IPS-18a (cell line): ENCODE measurements at regions not wholly inside any gene's neighbourhood (a gene's known extent, or its start where the extent isn't known, plus 50 kb on each side); places are given as distances from the start of the nearest gene placed in this dataset.
"Not testable (repeated sequence)": the region's sequence is repeated elsewhere in the genome, so short reads cannot be mapped to it uniquely, and the experiment has no call there.

Experiments used
- H3K27ac ChIP-seq: one replicate; pipeline ENCODE4 v1.5.1; 2013; ENCODE audit warnings: low read length
- H3K27me3 ChIP-seq: one replicate; pipeline ENCODE4 v1.6.1; 2013; ENCODE audit warnings: mild to moderate bottlenecking, low read length; ENCODE audit not compliant: control insufficient read depth, insufficient read depth
- H3K36me3 ChIP-seq: one replicate; pipeline ENCODE4 v1.6.1; 2013; ENCODE audit warnings: low read depth, low read length; ENCODE audit not compliant: control insufficient read depth
- H3K4me1 ChIP-seq: one replicate; pipeline ENCODE4 v1.6.1; 2013; ENCODE audit warnings: low read depth, low read length; ENCODE audit not compliant: control insufficient read depth
- H3K4me3 ChIP-seq: one replicate; pipeline ENCODE4 v1.5.1; 2013; ENCODE audit warnings: low read length
- H3K9ac ChIP-seq: one replicate; pipeline ENCODE4 v1.6.1; 2013; ENCODE audit warnings: mild to moderate bottlenecking, low read length, moderate library complexity
- H3K9me3 ChIP-seq: one replicate; pipeline ENCODE4 v1.6.1; 2013; ENCODE audit warnings: low read depth, low read length; ENCODE audit not compliant: control insufficient read depth

GRCh38 chr3:144501467-144501866 lies 529.8 kb downstream of the DIPK2A start:
- Histone ChIP-seq H3K9ac (no peak overlapping the region), H3K4me3 (no peak overlapping the region), H3K36me3 (no peaks in the 10 kb centered on the region), H3K27me3 (no peaks in the 10 kb centered on the region), H3K27ac (no peak overlapping the region), H3K4me1 (peaks cover 11% of the 10 kb centered on the region), H3K9me3 (no peaks in the 10 kb centered on the region)

DNA sequence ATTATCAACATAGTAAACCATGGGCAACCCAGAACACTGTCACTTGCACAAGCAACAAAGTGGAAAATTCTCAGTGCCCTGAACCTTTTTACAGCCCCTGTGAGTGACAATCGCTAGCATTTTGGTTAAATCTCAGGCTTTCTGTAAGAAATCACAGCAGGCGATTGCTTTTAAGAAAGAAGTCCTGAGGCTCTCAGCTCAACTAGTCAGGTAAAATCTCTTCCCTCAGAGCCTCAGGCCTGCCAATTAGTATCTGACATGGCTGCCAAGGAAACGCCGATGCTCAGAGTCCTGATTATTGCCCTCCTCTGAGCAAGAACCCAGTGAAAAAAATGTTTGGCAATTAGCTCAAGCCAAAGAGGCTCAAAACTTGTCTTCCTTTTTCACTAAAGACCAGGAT lies 530.8 kb downstream of the DIPK2A start:
- no peak overlapping the region for H3K27ac ChIP-seq
- no peak overlapping the region for H3K9ac ChIP-seq
- no peaks in the 10 kb centered on the region for H3K36me3 ChIP-seq
- no peaks in the 10 kb centered on the region for H3K9me3 ChIP-seq
- no peaks in the 10 kb centered on the region for H3K27me3 ChIP-seq
- H3K4me3 ChIP-seq = no peak overlapping the region
- peaks cover 11% of the 10 kb centered on the region for H3K4me1 ChIP-seq

DNA sequence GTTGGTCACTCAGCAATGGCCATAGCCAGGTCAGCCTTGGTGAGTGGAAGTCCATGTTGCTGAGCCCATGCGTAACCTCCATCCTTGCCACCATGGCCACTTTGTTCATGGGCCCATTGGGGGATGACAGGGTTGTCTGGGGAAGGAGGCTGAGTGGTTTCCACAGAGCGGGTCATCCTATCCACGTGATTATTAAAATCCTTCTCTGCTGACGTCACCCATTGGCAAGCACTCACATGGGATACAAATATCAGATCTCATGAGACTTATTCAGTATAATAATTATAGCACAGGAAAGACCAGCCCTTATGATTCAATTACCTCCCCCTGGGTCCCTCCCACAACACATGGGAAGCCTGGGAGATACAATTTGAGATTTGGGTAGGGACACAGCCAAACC lies 534.8 kb downstream of the DIPK2A start:
- H3K9me3 ChIP-seq, H3K9ac ChIP-seq, H3K27me3 ChIP-seq, H3K36me3 ChIP-seq, H3K4me3 ChIP-seq, H3K27ac ChIP-seq: not testable (repeated sequence)
- peaks cover 11% of the 10 kb centered on the region for H3K4me1 ChIP-seq

DNA sequence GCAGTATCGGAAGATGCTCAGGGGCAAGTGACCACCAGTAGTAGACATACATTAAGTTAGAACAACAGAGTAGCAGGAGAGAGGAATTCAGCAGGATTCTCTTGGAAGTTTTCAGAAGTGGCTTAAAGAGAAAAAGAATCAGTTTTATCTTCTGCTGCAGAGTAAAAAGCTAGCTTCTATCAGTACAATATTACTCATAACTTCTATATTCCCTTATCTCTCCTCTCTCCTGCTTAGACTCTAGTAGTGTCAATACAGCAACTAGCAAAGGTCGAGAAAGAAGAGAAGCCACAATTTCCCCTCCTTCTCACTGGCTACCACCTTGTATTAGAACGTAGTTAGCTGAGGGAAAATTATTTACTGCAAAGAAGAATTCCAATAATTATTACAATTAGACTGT lies 539.7 kb downstream of the DIPK2A start:
- no peaks in the 10 kb centered on the region for H3K36me3 ChIP-seq
- H3K9me3 ChIP-seq = no peaks in the 10 kb centered on the region
- no peak overlapping the region for H3K9ac ChIP-seq
- H3K27me3 ChIP-seq = no peaks in the 10 kb centered on the region
- no peak overlapping the region for H3K27ac ChIP-seq
- no peak overlapping the region for H3K4me3 ChIP-seq
- H3K4me1 ChIP-seq = no peaks in the 10 kb centered on the region

DNA sequence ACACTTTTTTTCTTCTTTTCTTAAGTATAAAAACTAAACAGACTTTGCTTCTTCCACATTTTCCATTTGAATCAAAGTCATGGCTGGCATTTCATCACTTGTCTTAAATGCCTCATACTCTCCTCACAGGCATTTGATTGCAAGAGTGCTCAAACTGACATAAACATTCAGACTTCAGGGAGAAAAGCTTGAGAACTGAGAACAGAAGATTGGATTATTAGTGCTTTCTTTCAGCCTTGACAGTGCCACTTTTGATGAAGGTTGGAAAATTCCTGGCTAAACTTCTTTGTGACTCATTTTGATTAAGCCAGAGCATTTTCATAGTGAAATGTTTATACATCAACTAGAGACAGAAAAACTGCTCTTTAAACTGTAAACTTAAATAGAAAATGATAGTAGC lies 544.4 kb downstream of the DIPK2A start:
- Histone ChIP-seq H3K27me3 (no peaks in the 10 kb centered on the region), H3K4me3 (no peak overlapping the region), H3K4me1 (no peaks in the 10 kb centered on the region), H3K36me3 (no peaks in the 10 kb centered on the region), H3K9ac (no peak overlapping the region), H3K9me3 (no peaks in the 10 kb centered on the region), H3K27ac (no peak overlapping the region)

GRCh38 chr3:144516589-144516988 lies 545.0 kb downstream of the DIPK2A start:
- Histone ChIP-seq H3K4me1 (no peaks in the 10 kb centered on the region), H3K9ac (no peak overlapping the region), H3K27me3 (no peaks in the 10 kb centered on the region), H3K9me3 (no peaks in the 10 kb centered on the region), H3K4me3 (no peak overlapping the region), H3K36me3 (no peaks in the 10 kb centered on the region), H3K27ac (no peak overlapping the region)

DNA sequence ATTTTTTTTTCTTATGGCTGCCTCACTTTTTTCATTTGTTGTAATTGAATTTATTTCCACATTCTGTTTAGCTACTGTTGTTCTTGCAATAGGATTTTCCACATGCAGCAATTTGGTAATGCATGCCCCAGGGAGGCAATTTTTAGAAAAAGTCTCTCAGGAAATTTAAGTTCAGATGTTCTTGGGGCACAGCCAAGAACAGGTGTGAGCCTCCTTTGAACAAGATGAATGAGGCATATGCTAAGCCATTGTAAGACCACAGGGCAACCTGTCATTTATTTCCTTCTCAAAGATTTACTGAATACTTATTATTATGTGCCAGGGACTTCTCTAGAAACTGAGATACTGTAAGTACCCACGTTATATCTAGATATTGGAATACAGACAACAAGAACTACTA lies 549.5 kb downstream of the DIPK2A start:
- Histone ChIP-seq H3K27ac (no peak overlapping the region), H3K4me3 (no peak overlapping the region), H3K4me1 (peaks cover 8% of the 10 kb centered on the region), H3K36me3 (no peaks in the 10 kb centered on the region), H3K9ac (no peak overlapping the region), H3K27me3 (no peaks in the 10 kb centered on the region), H3K9me3 (no peaks in the 10 kb centered on the region)

GRCh38 chr3:144522456-144522855 lies 550.8 kb downstream of the DIPK2A start:
- no peak overlapping the region for H3K9ac ChIP-seq
- H3K4me3 ChIP-seq = no peak overlapping the region
- no peaks in the 10 kb centered on the region for H3K36me3 ChIP-seq
- no peak overlapping the region for H3K27ac ChIP-seq
- H3K4me1 ChIP-seq = peaks cover 8% of the 10 kb centered on the region
- H3K9me3 ChIP-seq = no peaks in the 10 kb centered on the region
- H3K27me3 ChIP-seq = no peaks in the 10 kb centered on the region

DNA sequence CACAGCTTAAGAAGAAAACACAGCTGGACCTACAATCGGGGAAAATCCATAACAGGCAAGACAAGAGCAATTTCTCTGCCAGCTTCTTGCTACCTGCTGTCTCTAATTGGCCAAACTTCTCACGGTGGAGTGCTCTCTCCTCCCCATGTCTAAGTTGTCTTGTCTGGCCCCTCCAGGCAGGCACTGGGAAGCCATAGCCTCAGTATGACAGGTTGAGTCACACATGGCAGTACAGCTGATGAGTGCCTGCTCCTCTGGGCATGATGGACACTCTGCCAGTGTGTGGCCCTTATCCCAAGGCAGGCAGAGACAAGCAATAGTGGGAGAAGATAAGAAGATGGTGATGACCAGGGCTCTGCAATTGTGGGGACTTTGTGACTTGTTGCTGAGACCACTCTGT lies 551.8 kb downstream of the DIPK2A start:
- Histone ChIP-seq H3K27me3 (no peaks in the 10 kb centered on the region), H3K9ac (no peak overlapping the region)

GRCh38 chr3:144524531-144524930 lies 552.9 kb downstream of the DIPK2A start:
- Histone ChIP-seq H3K27me3 (no peaks in the 10 kb centered on the region), H3K4me3 (no peak overlapping the region), H3K36me3 (no peaks in the 10 kb centered on the region), H3K9ac (no peak overlapping the region), H3K9me3 (no peaks in the 10 kb centered on the region), H3K27ac (no peak overlapping the region), H3K4me1 (peaks cover 8% of the 10 kb centered on the region)

More for the DNA sequence above, 551.8 kb downstream of the DIPK2A start:
- H3K9me3 ChIP-seq = no peaks in the 10 kb centered on the region
- H3K4me3 ChIP-seq = no peak overlapping the region
- H3K4me1 ChIP-seq = peaks cover 8% of the 10 kb centered on the region
- H3K27ac ChIP-seq = no peak overlapping the region
- no peaks in the 10 kb centered on the region for H3K36me3 ChIP-seq

GRCh38 chr3:144529566-144529965 lies 557.9 kb downstream of the DIPK2A start:
- no peaks in the 10 kb centered on the region for H3K36me3 ChIP-seq
- no peak overlapping the region for H3K27ac ChIP-seq
- no peaks in the 10 kb centered on the region for H3K9me3 ChIP-seq
- no peak overlapping the region for H3K4me3 ChIP-seq
- no peak overlapping the region for H3K9ac ChIP-seq
- no peaks in the 10 kb centered on the region for H3K4me1 ChIP-seq
- no peaks in the 10 kb centered on the region for H3K27me3 ChIP-seq

DNA sequence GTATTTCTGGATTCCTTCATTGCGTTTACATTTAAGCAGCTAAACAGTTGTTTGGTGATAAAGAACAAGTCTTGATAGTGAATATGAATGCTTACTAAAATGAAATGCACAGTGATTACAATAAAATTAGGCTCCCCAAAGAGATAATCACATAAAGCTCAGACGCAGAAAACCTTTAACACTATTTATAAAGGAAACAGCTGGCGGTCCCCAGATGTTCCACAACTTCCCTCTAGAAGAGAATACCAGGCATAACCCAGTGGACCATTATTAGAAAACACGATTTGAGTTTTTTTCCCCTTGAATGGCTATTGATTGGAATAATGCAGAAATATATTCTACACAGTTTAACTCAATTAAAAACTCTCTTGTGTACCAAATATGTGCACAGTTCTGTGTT lies 573.2 kb downstream of the DIPK2A start:
- no peaks in the 10 kb centered on the region for H3K27me3 ChIP-seq
- H3K4me1 ChIP-seq = peaks cover 25% of the 10 kb centered on the region
- no peaks in the 10 kb centered on the region for H3K36me3 ChIP-seq
- H3K27ac ChIP-seq = no peak overlapping the region
- no peak overlapping the region for H3K9ac ChIP-seq
- no peak overlapping the region for H3K4me3 ChIP-seq
- H3K9me3 ChIP-seq = no peaks in the 10 kb centered on the region
